ENCODE measurements at regions not wholly inside any gene's neighbourhood (a gene's known extent, or its start where the extent isn't known, plus 50 kb on each side); places are given as distances from the start of the nearest gene placed in this dataset.
"Not testable (repeated sequence)": the region's sequence is repeated elsewhere in the genome, so short reads cannot be mapped to it uniquely, and the experiment has no call there.

DNA sequence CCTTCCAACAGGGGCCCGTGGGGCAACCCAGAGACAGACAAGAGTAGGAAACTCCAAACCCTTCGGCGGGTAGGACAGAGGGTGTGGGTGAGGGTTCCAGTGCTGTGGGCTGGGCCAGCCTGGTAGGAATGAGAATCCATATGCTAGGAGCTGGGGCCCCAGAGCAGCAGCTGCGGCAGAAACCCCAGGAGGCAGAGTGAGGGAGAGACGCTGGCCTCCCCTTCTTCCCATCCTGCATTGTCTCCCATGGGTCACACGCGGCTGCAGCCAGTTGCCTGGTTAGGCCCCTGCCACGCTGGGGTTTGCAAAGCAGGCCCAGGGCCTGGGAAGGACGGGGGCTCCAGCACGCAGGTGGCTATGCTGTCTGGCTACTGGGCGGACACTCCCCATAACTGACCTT is 113.1 kb upstream of the CCZ1B start:
- TF ChIP-seq CTCF (IDR thresholded peaks at IDR 0.05); ZFX (IDR thresholded peaks at IDR 0.05; ENCODE audit: borderline replicate concordance): not testable (repeated sequence)
